WTC11 (cell line): ENCODE measurements at regions not wholly inside any gene's neighbourhood (a gene's known extent, or its start where the extent isn't known, plus 50 kb on each side); places are given as distances from the start of the nearest gene placed in this dataset.

Experiments used
- CBFB ChIP-seq: sonication (generic); formaldehyde crosslinking; IDR thresholded peaks from 2 replicates; pipeline ENCODE4 v1.8.1; 2022; ENCODE audit warnings: mild to moderate bottlenecking, low read depth, missing genetic modification reagents
- CTCF ChIP-seq: fragments of 200-600 bp; IDR thresholded peaks from 2 replicates; pipeline ENCODE4 v1.8.0; 2022; ENCODE audit warnings: antibody characterized with exemption
- ELF4 ChIP-seq: sonication (generic); formaldehyde crosslinking; IDR thresholded peaks from 2 replicates; pipeline ENCODE4 v1.8.1; 2022; ENCODE audit warnings: low read depth, mild to moderate bottlenecking, moderate library complexity, missing genetic modification reagents
- HMGA2 ChIP-seq: fragments of 250-450 bp; sonication (Bioruptor Pico); IDR thresholded peaks from 2 replicates; pipeline ENCODE4 v1.4.0; 2021; ENCODE audit warnings: mild to moderate bottlenecking, moderate library complexity
- MAX ChIP-seq: sonication (generic); formaldehyde crosslinking; IDR thresholded peaks from 2 replicates; pipeline ENCODE4 v1.8.0; 2022; ENCODE audit warnings: mild to moderate bottlenecking, missing genetic modification reagents
- NFYB ChIP-seq: sonication (generic); formaldehyde crosslinking; conservative IDR thresholded peaks from 2 replicates; pipeline ENCODE4 v1.8.0; 2022; ENCODE audit warnings: low read depth, missing genetic modification reagents
- NR2C2 ChIP-seq: sonication (generic); formaldehyde crosslinking; IDR thresholded peaks from 2 replicates; pipeline ENCODE4 v1.8.0; 2022; ENCODE audit warnings: mild to moderate bottlenecking, missing genetic modification reagents
- PRDM15 ChIP-seq: sonication (generic); formaldehyde crosslinking; IDR thresholded peaks from 2 replicates; pipeline ENCODE4 v1.8.0; 2022; ENCODE audit warnings: missing genetic modification reagents
- SP1 ChIP-seq: sonication (generic); formaldehyde crosslinking; conservative IDR thresholded peaks from 2 replicates; pipeline ENCODE4 v1.8.1; 2022; ENCODE audit warnings: missing genetic modification reagents
- TCF7 ChIP-seq: sonication (generic); formaldehyde crosslinking; IDR thresholded peaks from 2 replicates; pipeline ENCODE4 v1.8.0; 2022; ENCODE audit warnings: mild to moderate bottlenecking, low read depth, missing genetic modification reagents, moderate library complexity
- USF1 ChIP-seq: sonication (generic); formaldehyde crosslinking; IDR thresholded peaks from 2 replicates; pipeline ENCODE4 v1.8.0; 2022; ENCODE audit warnings: mild to moderate bottlenecking, missing genetic modification reagents
- ZBTB43 ChIP-seq: sonication (generic); formaldehyde crosslinking; IDR thresholded peaks from 2 replicates; pipeline ENCODE4 v1.8.1; 2023; ENCODE audit warnings: mild to moderate bottlenecking, missing genetic modification reagents
- ZNF317 ChIP-seq: sonication (generic); formaldehyde crosslinking; IDR thresholded peaks from 2 replicates; pipeline ENCODE4 v1.8.1; 2023; ENCODE audit warnings: low read depth, mild to moderate bottlenecking, moderate library complexity, missing genetic modification reagents, borderline replicate concordance
- ZNF512 ChIP-seq: sonication (generic); formaldehyde crosslinking; IDR thresholded peaks from 2 replicates; pipeline ENCODE4 v1.8.1; 2022; ENCODE audit warnings: missing genetic modification reagents, borderline replicate concordance

- TF ChIP-seq CTCF = no peak
- no peak for TF ChIP-seq NR2C2
- no peak for TF ChIP-seq ZBTB43 (CRISPR knock-in tag)
- TF ChIP-seq HMGA2 = no peak
- TF ChIP-seq SP1 (CRISPR knock-in tag) = no peak
- TF ChIP-seq TCF7 = no peak
- TF ChIP-seq USF1 (CRISPR knock-in tag) = no peak
- TF ChIP-seq NFYB (CRISPR knock-in tag) = no peak
- no peak for TF ChIP-seq CBFB (CRISPR knock-in tag)
- no peak for TF ChIP-seq ZNF512 (CRISPR knock-in tag)
- TF ChIP-seq MAX = no peak
- TF ChIP-seq ZNF317 (CRISPR knock-in tag) = no peak
- no peak for TF ChIP-seq ELF4 (CRISPR knock-in tag)
- TF ChIP-seq PRDM15 = no peak
Measured at GRCh38 chr1:81654657-81655056, 146.1 kb upstream of the ADGRL2 start.
